ENCODE measurements at regions not wholly inside any gene's neighbourhood (a gene's known extent, or its start where the extent isn't known, plus 50 kb on each side); places are given as distances from the start of the nearest gene placed in this dataset.
"Not testable (repeated sequence)": the region's sequence is repeated elsewhere in the genome, so short reads cannot be mapped to it uniquely, and the experiment has no call there.

DNA sequence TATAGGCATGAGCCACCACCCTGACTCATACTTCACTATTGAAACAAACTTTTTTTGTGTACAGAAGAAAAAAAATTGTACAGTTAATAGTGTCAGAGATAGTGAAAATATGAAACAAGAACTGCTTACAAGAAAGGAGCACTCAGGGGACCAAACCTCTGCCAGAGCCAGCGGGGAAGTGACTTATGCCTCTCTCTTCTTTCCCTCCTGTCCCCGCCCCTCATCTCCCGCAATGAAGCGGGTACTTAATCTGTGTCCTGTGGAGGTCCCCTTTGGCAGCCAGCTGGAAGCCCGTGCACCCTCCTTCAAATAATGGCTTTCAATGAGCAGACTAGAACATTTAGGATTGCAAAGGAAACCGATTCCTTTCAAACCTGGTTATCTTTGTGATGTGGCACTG, 51.5 kb downstream of the PPIAL4A start:
- not testable (repeated sequence) for DNase-seq (ENCODE audit: low read depth)

DNA sequence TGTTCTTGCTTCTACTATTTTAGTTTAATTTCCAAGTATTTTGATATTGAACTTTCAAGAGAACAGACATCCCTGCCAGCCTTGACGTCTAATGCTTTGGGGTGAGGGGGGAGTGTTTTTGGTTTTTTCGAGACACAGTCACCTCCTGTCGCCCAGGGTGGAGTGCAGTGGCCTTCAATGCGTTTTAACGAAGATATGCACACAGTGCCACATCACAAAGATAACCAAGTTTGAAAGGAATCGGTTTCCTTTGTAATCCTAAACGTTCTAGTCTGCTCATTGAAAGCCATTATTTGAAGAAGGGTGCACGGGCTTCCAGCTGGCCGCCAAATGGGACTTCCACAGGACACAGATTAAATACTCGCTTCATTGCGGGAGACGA, 52.3 kb downstream of the PPIAL4A start:
- DNase-seq (ENCODE audit: low read depth): not testable (repeated sequence)

DNA sequence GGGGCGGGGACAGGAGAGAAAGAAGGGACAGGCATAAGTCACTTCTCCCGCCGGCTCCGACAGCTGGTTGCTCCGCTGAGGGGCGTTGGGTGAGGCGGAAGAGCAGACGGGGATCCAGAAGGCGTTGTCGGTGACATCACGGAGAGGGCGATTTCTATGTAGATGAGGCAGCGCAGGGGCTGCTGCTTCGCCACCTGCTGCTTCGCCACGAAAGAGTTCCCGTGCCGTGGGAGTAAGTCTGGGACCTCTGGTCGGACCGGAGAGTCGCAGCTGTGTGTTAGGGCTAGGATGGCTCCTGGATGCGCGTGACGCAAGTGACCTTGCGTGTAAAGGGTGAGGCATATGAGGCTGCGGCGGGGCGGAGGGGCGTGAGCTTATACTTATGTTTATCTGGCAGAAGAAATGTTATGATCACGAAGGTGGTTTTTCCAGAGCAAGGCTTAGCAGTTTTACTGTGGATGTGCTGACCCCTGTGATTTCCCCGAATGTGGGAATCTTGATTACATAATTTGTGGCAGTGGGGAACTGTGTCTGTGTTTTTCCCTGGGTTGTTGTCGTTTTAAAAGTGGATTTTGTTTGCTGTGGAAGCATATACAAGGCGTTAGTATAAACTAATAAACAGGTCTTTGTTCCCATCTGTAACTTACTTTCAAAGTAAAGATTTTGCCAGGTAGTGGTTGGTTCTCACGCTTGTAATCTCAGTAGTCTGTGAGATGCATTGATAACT, 52.8 kb downstream of the PPIAL4A start:
- peak; percentile 9 for DNase-seq (ENCODE audit: low read depth)

DNA sequence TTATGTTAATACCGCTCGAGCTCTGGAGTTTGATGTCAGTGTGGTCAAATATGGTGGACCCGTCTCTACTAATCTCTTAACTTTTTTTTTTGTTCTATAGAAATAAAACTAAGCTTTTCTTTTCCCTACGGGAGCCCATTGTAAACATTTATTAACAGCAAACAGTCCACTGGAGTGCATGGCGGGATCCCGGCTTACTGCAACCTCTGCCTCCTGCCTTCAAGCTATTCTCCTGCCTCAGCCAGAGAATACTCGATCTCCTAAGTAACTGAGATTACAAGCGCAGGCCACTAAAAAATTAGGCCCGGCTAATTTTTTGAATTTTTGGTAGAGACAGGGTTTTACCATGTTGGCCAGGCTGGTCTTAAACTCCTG, 53.4 kb downstream of the PPIAL4A start:
- not testable (repeated sequence) for DNase-seq (ENCODE audit: low read depth)

GRCh38 chr1:120944691-120945090, 55.1 kb downstream of the PPIAL4A start:
- DNase-seq (ENCODE audit: low read depth): not testable (repeated sequence)

DNA sequence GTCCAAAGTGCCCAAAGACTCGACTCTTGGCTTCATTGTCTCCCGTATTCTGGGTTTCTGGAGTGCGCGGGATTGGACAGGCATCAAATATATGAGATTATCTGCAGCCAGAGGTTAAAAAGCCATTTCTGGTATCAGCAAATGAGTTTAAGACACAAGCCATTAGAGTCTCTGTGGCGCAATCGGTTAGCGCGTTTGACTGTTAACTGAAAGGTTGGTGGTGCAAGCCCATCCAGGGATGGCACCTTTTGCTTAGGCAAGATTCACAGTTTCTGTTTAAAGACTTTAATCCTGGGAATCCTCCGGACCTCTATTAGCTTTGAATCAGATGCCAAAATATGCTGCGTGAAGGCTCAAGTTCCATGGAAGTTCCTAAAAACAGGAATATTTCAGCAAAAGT, 55.6 kb downstream of the PPIAL4A start:
- not testable (repeated sequence) for DNase-seq (ENCODE audit: low read depth)

GRCh38 chr1:120947114-120947513, 57.5 kb downstream of the PPIAL4A start:
- not testable (repeated sequence) for DNase-seq (ENCODE audit: low read depth)

DNA sequence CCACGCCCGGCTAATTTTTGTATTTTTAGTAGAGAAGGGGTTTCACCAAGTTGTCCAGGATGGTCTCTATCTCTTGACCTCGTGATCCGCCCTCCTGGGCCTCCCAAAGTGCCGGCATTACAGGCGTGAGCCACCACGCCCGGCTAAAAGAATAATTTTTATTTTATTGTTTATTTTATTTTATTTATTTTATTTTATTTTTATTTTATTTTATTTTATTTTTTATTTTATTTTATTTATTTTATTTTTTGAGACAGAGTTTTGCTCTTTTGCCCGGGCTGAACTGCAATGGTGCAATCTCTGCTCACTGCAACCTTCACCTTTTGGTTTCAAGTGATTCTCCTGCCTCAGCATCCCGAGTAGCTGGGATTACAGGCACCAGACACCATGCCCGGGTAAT, 60.2 kb downstream of the PPIAL4A start:
- not testable (repeated sequence) for DNase-seq (ENCODE audit: low read depth)

DNA sequence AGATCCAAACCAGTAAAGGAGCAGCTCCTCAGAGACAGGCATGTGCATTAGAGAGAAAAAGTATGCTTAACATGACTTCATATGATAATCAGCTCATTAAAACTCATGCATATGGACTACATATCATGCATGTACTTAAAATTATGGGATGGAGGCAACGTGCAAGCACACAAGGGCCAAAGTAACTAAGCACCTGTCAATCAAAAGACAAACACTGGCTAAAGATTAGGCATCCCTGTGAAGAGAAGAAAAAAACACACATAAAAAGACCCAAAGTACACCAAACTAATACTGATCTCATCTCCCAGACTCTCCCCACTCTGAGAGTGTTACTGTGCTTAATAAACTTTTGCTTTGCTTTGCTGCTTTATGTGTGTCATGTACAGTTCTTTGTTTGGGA, 61.1 kb downstream of the PPIAL4A start:
- DNase-seq (ENCODE audit: low read depth): not testable (repeated sequence)

DNA sequence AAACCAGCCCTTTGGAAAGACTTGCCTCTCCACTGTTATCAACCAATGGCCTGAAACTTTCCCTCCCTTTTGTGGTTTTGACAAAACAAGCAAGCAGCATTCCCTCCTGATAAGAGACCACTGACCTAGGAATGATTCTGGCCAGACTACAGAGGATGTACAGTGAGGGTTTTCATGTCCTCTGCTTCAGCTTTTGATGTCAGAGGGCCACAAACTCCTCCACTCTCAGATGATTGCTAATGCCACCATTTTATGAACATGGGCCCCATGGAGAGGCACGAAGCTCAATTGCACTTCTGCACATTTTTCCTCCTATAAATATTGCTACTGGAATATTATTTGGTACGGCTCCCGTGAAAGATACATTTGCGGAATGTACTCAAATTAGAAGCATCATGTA, 61.5 kb downstream of the PPIAL4A start:
- DNase-seq (ENCODE audit: low read depth): not testable (repeated sequence)

DNA sequence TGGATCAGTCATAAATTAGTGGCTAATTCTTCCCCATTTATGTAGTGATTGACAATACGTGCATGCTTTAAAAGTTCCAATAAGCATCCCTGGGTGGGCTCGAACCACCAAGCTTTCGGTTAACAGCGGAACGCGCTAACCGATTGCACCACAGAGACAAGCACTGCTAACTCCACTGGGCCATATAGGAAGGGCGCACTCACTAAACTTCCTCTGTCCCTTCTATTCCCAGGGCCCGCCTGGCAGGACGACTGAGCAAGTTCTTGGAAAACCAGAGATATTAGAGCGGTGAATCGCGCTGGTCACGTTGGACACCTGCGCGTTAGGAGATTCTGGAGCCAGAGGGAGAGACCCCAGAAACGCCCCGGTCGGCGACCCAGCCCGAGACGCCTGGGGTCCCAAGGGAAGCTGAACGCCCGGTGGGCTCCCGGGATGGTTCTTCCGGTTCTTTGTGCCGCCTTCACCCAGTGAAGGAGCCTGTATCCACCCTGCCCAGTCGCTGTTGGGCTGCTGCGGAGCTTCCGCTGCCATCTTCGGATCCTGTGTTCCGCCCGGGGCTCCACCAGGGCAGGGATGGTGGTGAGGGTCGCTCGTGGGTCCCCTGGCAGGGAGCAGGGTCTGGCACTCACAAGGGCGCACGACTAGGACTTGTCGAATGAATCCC, 62.8 kb downstream of the PPIAL4A start:
- DNase-seq (ENCODE audit: low read depth): not testable (repeated sequence)

- not testable (repeated sequence) for DNase-seq (ENCODE audit: low read depth)
Measured at GRCh38 chr1:120952871-120953265, 63.3 kb downstream of the PPIAL4A start.

DNA sequence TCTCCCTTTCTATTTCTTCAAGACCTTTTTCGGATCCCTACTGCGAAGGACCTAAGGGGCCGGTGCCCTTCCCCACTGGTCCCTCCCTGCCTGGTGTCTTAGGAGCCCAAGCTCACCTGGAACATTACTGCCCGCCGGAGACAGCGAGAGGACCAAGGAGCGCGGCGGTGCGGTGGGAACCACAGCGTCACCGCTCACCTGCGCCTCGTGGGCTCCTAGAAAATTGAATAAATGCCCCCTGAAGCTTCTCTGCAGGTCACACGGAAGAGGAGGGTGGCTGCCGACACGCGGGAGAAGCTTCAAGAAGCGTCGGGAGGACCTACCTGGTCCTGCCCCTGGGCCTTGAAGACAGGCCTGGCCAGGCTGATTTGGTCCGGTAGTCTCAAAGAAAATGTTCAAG, 65.2 kb downstream of the PPIAL4A start:
- DNase-seq (ENCODE audit: low read depth): no peak

- not testable (repeated sequence) for DNase-seq (ENCODE audit: low read depth)
Measured at GRCh38 chr1:120955961-120956360, 66.4 kb downstream of the PPIAL4A start.

DNA sequence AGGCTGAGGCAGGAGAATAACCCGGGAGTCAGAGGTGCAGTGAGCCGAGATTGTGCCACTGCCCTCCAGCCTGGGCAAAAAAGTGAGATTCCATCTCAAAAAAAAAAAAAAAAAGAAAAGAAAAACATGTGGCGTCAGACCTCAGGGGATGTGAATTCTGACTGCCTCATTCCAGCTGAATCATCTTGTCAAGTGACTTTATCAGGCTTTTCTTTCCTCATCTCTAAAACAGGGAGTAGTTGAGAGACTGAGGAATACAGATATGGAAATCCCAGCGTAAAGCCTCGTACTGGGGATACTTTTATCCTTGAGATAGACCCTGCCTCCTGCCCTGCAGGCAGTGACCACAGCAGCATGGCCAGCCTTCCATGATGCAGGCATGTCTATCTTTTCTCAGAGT, 76.4 kb downstream of the PPIAL4A start:
- DNase-seq (ENCODE audit: low read depth): not testable (repeated sequence)

GRCh38 chr1:120972863-120973262, 83.3 kb downstream of the PPIAL4A start:
- not testable (repeated sequence) for DNase-seq (ENCODE audit: low read depth)

DNA sequence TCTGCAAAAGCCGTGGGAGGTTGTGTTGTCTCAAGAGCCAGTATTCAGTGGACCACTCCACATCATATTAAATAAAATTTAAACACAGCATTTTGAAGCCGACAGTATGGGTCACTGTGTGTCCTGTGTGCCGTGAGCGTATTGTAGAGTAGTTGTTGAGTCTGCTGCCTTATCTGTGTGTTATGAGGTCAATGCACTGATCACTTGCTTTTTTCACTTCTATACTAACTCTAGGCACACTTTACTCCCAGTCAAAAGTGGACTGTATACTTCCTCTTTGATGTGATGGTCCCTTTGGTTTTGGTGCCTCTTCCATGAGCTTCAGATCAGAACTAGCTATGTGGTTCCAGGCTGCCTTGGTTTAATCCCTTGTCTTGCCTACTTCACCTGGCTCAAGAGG, 84.3 kb downstream of the PPIAL4A start:
- DNase-seq (ENCODE audit: low read depth): not testable (repeated sequence)

- DNase-seq (ENCODE audit: low read depth): not testable (repeated sequence)
Measured at GRCh38 chr1:120977279-120977678, 87.7 kb downstream of the PPIAL4A start.

GRCh38 chr1:120981489-120982094, 92.0 kb downstream of the PPIAL4A start:
- DNase-seq (ENCODE audit: low read depth): not testable (repeated sequence)

DNA sequence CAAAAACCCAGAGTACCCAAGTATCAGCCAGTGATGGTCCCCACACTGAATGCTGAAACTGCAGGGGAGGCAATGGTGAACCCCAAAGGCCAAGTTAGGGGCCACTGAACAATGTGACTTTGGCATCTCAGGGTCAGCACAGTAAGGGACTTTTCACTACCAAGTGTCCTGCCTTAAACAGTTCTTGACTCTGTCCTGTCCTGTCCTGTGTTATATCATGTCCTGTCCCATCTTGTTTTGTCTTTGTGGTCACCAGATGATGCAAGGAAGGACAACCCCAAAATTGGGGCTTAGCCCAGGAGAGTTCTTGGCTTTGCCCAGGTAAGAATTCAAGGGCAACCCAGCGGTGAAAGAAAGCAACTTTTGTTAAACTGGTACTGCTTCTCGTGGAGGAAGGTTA, 105.0 kb downstream of the PPIAL4A start:
- not testable (repeated sequence) for DNase-seq (ENCODE audit: low read depth)

- not testable (repeated sequence) for DNase-seq (ENCODE audit: low read depth)
Measured at GRCh38 chr1:120995025-120995424, 105.5 kb downstream of the PPIAL4A start.

GRCh38 chr1:121001090-121001726, 111.6 kb downstream of the PPIAL4A start:
- DNase-seq (ENCODE audit: low read depth): not testable (repeated sequence)

DNA sequence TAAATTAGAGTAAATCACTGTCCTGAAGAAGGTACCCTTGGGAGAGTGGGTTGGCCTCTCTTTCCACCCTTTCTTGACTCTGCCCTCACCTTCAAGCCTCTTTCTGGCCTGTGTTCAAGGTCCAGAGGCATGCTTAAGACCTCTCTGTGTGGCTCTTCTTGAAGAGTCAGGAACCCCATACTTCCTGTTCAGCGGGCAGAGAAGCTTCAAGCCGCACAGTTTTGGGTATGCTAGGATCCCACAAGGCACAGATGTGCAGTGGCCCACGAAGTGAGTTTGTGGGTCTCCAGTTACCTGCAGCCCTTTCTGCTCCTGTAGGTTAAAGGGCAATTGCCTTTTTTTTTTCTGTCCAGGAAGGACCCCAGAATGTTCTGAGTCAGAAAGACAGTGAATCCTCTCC, 113.7 kb downstream of the PPIAL4A start:
- not testable (repeated sequence) for DNase-seq (ENCODE audit: low read depth)
